HL-60 (cell line): ENCODE measurements at regions not wholly inside any gene's neighbourhood (a gene's known extent, or its start where the extent isn't known, plus 50 kb on each side); places are given as distances from the start of the nearest gene placed in this dataset.
"Not testable (repeated sequence)": the region's sequence is repeated elsewhere in the genome, so short reads cannot be mapped to it uniquely, and the experiment has no call there.

ENCODE experiments used
- DNase-seq, 2 experiments: peaks; one replicate each; pipeline ENCODE4 v3.0.0-alpha.2; 2010 to 2020; ENCODE audit warnings: low read depth in 1 of 2, low spot score in 1 of 2
- H3K27ac ChIP-seq: fragments of 250-450 bp; sonication (Bioruptor Pico); replicated peaks from 2 replicates; pipeline ENCODE4 v1.5.1; 2020; ENCODE audit warnings: mild to moderate bottlenecking, moderate library complexity
- H3K27me3 ChIP-seq: fragments of 250-450 bp; sonication (Bioruptor Pico); 2 replicates; pipeline ENCODE4 v1.5.1; 2021; ENCODE audit warnings: mild to moderate bottlenecking, moderate library complexity; ENCODE audit not compliant: insufficient read depth, poor library complexity, severe bottlenecking
- H3K4me3 ChIP-seq: replicated peaks from 2 replicates; pipeline ENCODE4 v1.5.1; 2011; ENCODE audit warnings: mild to moderate bottlenecking, control low read depth, low read length; ENCODE audit not compliant: insufficient read depth
- CTCF ChIP-seq: IDR thresholded peaks from one replicate; pipeline ENCODE4 v1.5.1; 2011; ENCODE audit warnings: low read length, control low read depth, inconsistent platforms; ENCODE audit not compliant: insufficient read depth
- GABPA ChIP-seq: IDR thresholded peaks from 2 replicates; pipeline ENCODE4 v1.6.1; 2012; ENCODE audit warnings: low read depth
- POLR2AphosphoS5 ChIP-seq: IDR thresholded peaks from 2 replicates; pipeline ENCODE4 v1.6.1; 2012; ENCODE audit warnings: low read depth
- REST ChIP-seq: IDR thresholded peaks from 2 replicates; pipeline ENCODE4 v1.6.1; 2012; ENCODE audit warnings: low read depth; ENCODE audit not compliant: insufficient replicate concordance
- SPI1 ChIP-seq: IDR thresholded peaks from 2 replicates; pipeline ENCODE4 v1.6.1; 2012; ENCODE audit warnings: low read depth, mild to moderate bottlenecking, borderline replicate concordance

GRCh38 chr17:16864462-16865076 lies 107.3 kb downstream of the TNFRSF13B start:
- DNase-seq, H3K27ac ChIP-seq, H3K27me3 ChIP-seq, H3K4me3 ChIP-seq: not testable (repeated sequence)

- H3K27me3 ChIP-seq, H3K27ac ChIP-seq, H3K4me3 ChIP-seq, DNase-seq: not testable (repeated sequence)
These were observed 110.8 kb downstream of the TNFRSF13B start for GRCh38 chr17:16861152-16861551.

GRCh38 chr17:16860467-16860866 lies 111.5 kb downstream of the TNFRSF13B start:
- DNase-seq, H3K4me3 ChIP-seq, H3K27ac ChIP-seq, H3K27me3 ChIP-seq: not testable (repeated sequence)

GRCh38 chr17:16859515-16859914 lies 112.4 kb downstream of the TNFRSF13B start:
- not testable (repeated sequence) for H3K4me3 ChIP-seq, DNase-seq, H3K27me3 ChIP-seq, H3K27ac ChIP-seq

GRCh38 chr17:16857746-16858145 lies 114.2 kb downstream of the TNFRSF13B start:
- H3K27ac ChIP-seq: not testable (repeated sequence)

GRCh38 chr17:16856846-16857245 lies 115.1 kb downstream of the TNFRSF13B start:
- not testable (repeated sequence) for H3K27me3 ChIP-seq, DNase-seq, H3K27ac ChIP-seq, H3K4me3 ChIP-seq

More at GRCh38 chr17:16857746-16858145, 114.2 kb downstream of the TNFRSF13B start:
- H3K4me3 ChIP-seq, DNase-seq, H3K27me3 ChIP-seq: not testable (repeated sequence)

GRCh38 chr17:16856171-16856570 lies 115.7 kb downstream of the TNFRSF13B start:
- not testable (repeated sequence) for H3K27me3 ChIP-seq, DNase-seq, H3K4me3 ChIP-seq, H3K27ac ChIP-seq

- H3K27me3 ChIP-seq, H3K27ac ChIP-seq, DNase-seq, H3K4me3 ChIP-seq: not testable (repeated sequence)
These were observed 117.3 kb downstream of the TNFRSF13B start for GRCh38 chr17:16854636-16855035.

- no peak for TF ChIP-seq SPI1
- no peak for TF ChIP-seq REST
- no peak for TF ChIP-seq POLR2AphosphoS5
- no peak for TF ChIP-seq GABPA
- TF ChIP-seq CTCF: no peak
- H3K4me3 ChIP-seq: no peak overlapping the region
- no peak for DNase-seq
- no peak overlapping the region for H3K27ac ChIP-seq
- no peaks in the 10 kb centered on the region for H3K27me3 ChIP-seq
These were observed 118.1 kb downstream of the TNFRSF13B start for GRCh38 chr17:16853661-16854320.

- H3K4me3 ChIP-seq, H3K27me3 ChIP-seq, DNase-seq, H3K27ac ChIP-seq: not testable (repeated sequence)
These were observed 122.1 kb downstream of the TNFRSF13B start for GRCh38 chr17:16849861-16850260.

GRCh38 chr17:16848997-16849396 lies 122.9 kb downstream of the TNFRSF13B start:
- H3K27ac ChIP-seq, H3K27me3 ChIP-seq, H3K4me3 ChIP-seq, DNase-seq: not testable (repeated sequence)

- H3K4me3 ChIP-seq, DNase-seq, H3K27ac ChIP-seq, H3K27me3 ChIP-seq: not testable (repeated sequence)
These were observed 126.8 kb downstream of the TNFRSF13B start for GRCh38 chr17:16845098-16845497.
